IMR-90 (cell line): ENCODE measurements at regions not wholly inside any gene's neighbourhood (a gene's known extent, or its start where the extent isn't known, plus 50 kb on each side); places are given as distances from the start of the nearest gene placed in this dataset.

Experiments used
- ATAC-seq: fragments of 200-7000 bp; cut with Tn5 transposase; 2 replicates; pipeline ENCODE4 v1.9.1; 2020; ENCODE audit warnings: low read depth, mild to moderate bottlenecking, moderate library complexity
- BruUV-seq: library from RNA; stranded (reverse); fragments of 400-500 nt; replicated peaks from 2 replicates; lab custom pipeline; 2021; lab: Mats Ljungman, UMichigan
- CTCF ChIA-PET: fragments of 300-600 bp; formaldehyde crosslinking; extraction: SDS; loops from one replicate; lab custom pipeline; 2021; ENCODE audit warnings: antibody characterized with exemption; lab: Yijun Ruan, JAX
- POLR2A ChIA-PET: fragments of 300-600 bp; sonication (Branson Sonifier 250); formaldehyde crosslinking; loops from one replicate; lab custom pipeline; 2022; ENCODE audit warnings: antibody characterized with exemption; ENCODE audit not compliant: unreplicated experiment; lab: Charles Lee
- DNase-seq: peaks from one replicate; pipeline ENCODE4 v3.0.0; 2013
- H2AFZ ChIP-seq: replicated peaks from 2 replicates; pipeline ENCODE3; 2013; ENCODE audit warnings: low read length, mild to moderate bottlenecking; ENCODE audit not compliant: poor library complexity
- H2AK5ac ChIP-seq: 2 replicates; pipeline ENCODE4 v1.6.1; 2013; ENCODE audit warnings: low read depth, low read length, inconsistent platforms
- H2AK9ac ChIP-seq: replicated peaks from 2 replicates; pipeline ENCODE3; 2013; ENCODE audit warnings: mild to moderate bottlenecking, low read depth, low read length, moderate library complexity; ENCODE audit not compliant: poor library complexity
- H2BK120ac ChIP-seq: 2 replicates; pipeline ENCODE4 v1.6.1; 2013; ENCODE audit warnings: low read depth, low read length, inconsistent platforms
- H2BK15ac ChIP-seq: 3 replicates; pipeline ENCODE4 v1.6.1; 2013; ENCODE audit warnings: low read depth, low read length, inconsistent platforms
- H2BK20ac ChIP-seq: 2 replicates; pipeline ENCODE4 v1.6.1; 2013; ENCODE audit warnings: low read depth, mild to moderate bottlenecking, inconsistent platforms, low read length, moderate library complexity
- H2BK5ac ChIP-seq: 2 replicates; pipeline ENCODE4 v1.6.1; 2013; ENCODE audit warnings: mild to moderate bottlenecking, low read depth, low read length, inconsistent platforms; ENCODE audit not compliant: poor library complexity, severe bottlenecking
- H3K14ac ChIP-seq: replicated peaks from 2 replicates; pipeline ENCODE4 v1.6.1; 2013; ENCODE audit warnings: low read depth, low read length, inconsistent platforms
- H3K18ac ChIP-seq: 2 replicates; pipeline ENCODE4 v1.6.1; 2013; ENCODE audit warnings: low read depth, low read length, control low read depth
- H3K23ac ChIP-seq: 2 replicates; pipeline ENCODE4 v1.6.1; 2013; ENCODE audit warnings: low read depth, low read length, inconsistent platforms
- H3K27ac ChIP-seq: 2 replicates; pipeline ENCODE4 v1.5.1; 2013; ENCODE audit warnings: mild to moderate bottlenecking, control low read depth, low read length; ENCODE audit not compliant: insufficient read depth
- H3K27me3 ChIP-seq: 2 replicates; pipeline ENCODE4 v1.6.1; 2013; ENCODE audit warnings: low read length; ENCODE audit not compliant: control insufficient read depth, insufficient read depth
- H3K36me3 ChIP-seq: 2 replicates; pipeline ENCODE4 v1.6.1; 2013; ENCODE audit warnings: low read length, mixed read lengths; ENCODE audit not compliant: control insufficient read depth, insufficient read depth
- H3K4ac ChIP-seq: 2 replicates; pipeline ENCODE4 v1.6.1; 2013; ENCODE audit warnings: low read depth, low read length, inconsistent platforms
- H3K4me1 ChIP-seq: 2 replicates; pipeline ENCODE4 v1.6.1; 2013; ENCODE audit warnings: low read length, mixed read lengths; ENCODE audit not compliant: control insufficient read depth, insufficient read depth
- H3K4me2 ChIP-seq: 2 replicates; pipeline ENCODE4 v1.6.1; 2013; ENCODE audit warnings: low read depth, mild to moderate bottlenecking, control low read depth, low read length, moderate library complexity
- H3K4me3 ChIP-seq: 2 replicates; pipeline ENCODE4 v1.5.1; 2013; ENCODE audit warnings: low read depth, mild to moderate bottlenecking, control low read depth, low read length, moderate library complexity; ENCODE audit not compliant: insufficient read depth
- H3K56ac ChIP-seq: 2 replicates; pipeline ENCODE4 v1.6.1; 2013; ENCODE audit warnings: low read length, inconsistent platforms; ENCODE audit not compliant: insufficient read depth; ENCODE audit errors: extremely low read depth
- H3K79me1 ChIP-seq, 2 experiments: 2 replicates each; pipeline ENCODE4 v1.6.1; 2013; ENCODE audit warnings: low read length in 2 of 2, inconsistent platforms in 1 of 2, low read depth in 1 of 2
- H3K9ac ChIP-seq: 2 replicates; pipeline ENCODE4 v1.6.1; 2013; ENCODE audit warnings: low read depth, low read length, control low read depth
- H3K9me1 ChIP-seq: 2 replicates; pipeline ENCODE4 v1.6.1; 2013; ENCODE audit warnings: low read length, inconsistent platforms; ENCODE audit not compliant: insufficient read depth
- H3K9me3 ChIP-seq: 2 replicates; pipeline ENCODE4 v1.6.1; 2013; ENCODE audit warnings: low read length; ENCODE audit not compliant: control insufficient read depth, insufficient read depth
- H4K20me1 ChIP-seq: 2 replicates; pipeline ENCODE4 v1.6.1; 2013; ENCODE audit warnings: low read length, inconsistent platforms; ENCODE audit not compliant: insufficient read depth
- H4K5ac ChIP-seq: 2 replicates; pipeline ENCODE4 v1.6.1; 2013; ENCODE audit warnings: mild to moderate bottlenecking, low read depth, low read length, control low read depth
- H4K8ac ChIP-seq, 2 experiments: 2 replicates each; pipeline ENCODE4 v1.6.1; 2013; ENCODE audit warnings: low read depth in 2 of 2, low read length in 2 of 2, control low read depth in 1 of 2, inconsistent platforms in 1 of 2
- H4K91ac ChIP-seq: 2 replicates; pipeline ENCODE4 v1.6.1; 2013; ENCODE audit warnings: low read depth, low read length, inconsistent platforms; ENCODE audit not compliant: insufficient read depth
- BHLHE40 ChIP-seq: fragments of 150-350 bp; IDR thresholded peaks from 2 replicates; pipeline ENCODE4 v1.6.1; 2016; ENCODE audit warnings: mild to moderate bottlenecking, low read depth, low read length
- CTCF ChIP-seq: conservative IDR thresholded peaks from 2 replicates; pipeline ENCODE4 v1.5.1; 2012; ENCODE audit warnings: mild to moderate bottlenecking, low read depth, low read length, improper control_type of control experiment
- FOS ChIP-seq: fragments of 150-350 bp; IDR thresholded peaks from 2 replicates; pipeline ENCODE4 v1.6.1; 2016; ENCODE audit warnings: low read depth, low read length
- MXI1 ChIP-seq: IDR thresholded peaks from 2 replicates; pipeline ENCODE4 v1.6.1; 2012; ENCODE audit warnings: low read depth, mild to moderate bottlenecking, low read length, moderate library complexity, borderline replicate concordance
- NFE2L2 ChIP-seq: fragments of 150-350 bp; IDR thresholded peaks from 2 replicates; pipeline ENCODE4 v1.6.1; 2016; ENCODE audit warnings: low read depth, mild to moderate bottlenecking, low read length
- POLR2A ChIP-seq: IDR thresholded peaks from 2 replicates; pipeline ENCODE4 v1.6.1; 2012; ENCODE audit warnings: mild to moderate bottlenecking, low read depth, low read length
- RAD21 ChIP-seq: IDR thresholded peaks from 2 replicates; pipeline ENCODE4 v1.6.1; 2012; ENCODE audit warnings: low read length, improper control_type of control experiment
- RCOR1 ChIP-seq: IDR thresholded peaks from 2 replicates; pipeline ENCODE4 v1.6.1; 2012; ENCODE audit warnings: mild to moderate bottlenecking, low read length, improper control_type of control experiment; ENCODE audit not compliant: insufficient replicate concordance
- SMC3 ChIP-seq: fragments of 150-350 bp; IDR thresholded peaks from 2 replicates; pipeline ENCODE4 v1.6.1; 2016; ENCODE audit warnings: low read depth, mild to moderate bottlenecking, antibody characterized with exemption, low read length, moderate library complexity
- WGBS, 2 experiments: methylation state at CpG; one replicate each; pipeline versions ENCODE4 v1.1.5 to v1.1.7; 2013; ENCODE audit warnings: missing lambda C conversion rate in 2 of 2; ENCODE audit not compliant: insufficient read length in 1 of 2; ENCODE audit errors: extremely low coverage in 2 of 2; 5-methylcytosine and 5-hydroxymethylcytosine counted together
- dilution Hi-C: fragments of 300-500 bp; cut with HindIII; formaldehyde crosslinking; loops from one replicate; pipeline ENCODE4 v1.14.3; 2018; ENCODE audit warnings: low sequenced_read_pairs; ENCODE audit not compliant: unreplicated experiment
- in situ Hi-C: fragments of 300-500 bp; cut with MboI; formaldehyde crosslinking; loops from 3 replicates; pipeline ENCODE4 v1.14.3; 2019; ENCODE audit warnings: low sequenced_read_pairs, inconsistent platforms, mixed read lengths
- intact Hi-C: fragments of 100-400 bp; cut with micrococcal nuclease; formaldehyde crosslinking; loops from 2 replicates; pipeline ENCODE4 v1.10.0; 2022

DNA sequence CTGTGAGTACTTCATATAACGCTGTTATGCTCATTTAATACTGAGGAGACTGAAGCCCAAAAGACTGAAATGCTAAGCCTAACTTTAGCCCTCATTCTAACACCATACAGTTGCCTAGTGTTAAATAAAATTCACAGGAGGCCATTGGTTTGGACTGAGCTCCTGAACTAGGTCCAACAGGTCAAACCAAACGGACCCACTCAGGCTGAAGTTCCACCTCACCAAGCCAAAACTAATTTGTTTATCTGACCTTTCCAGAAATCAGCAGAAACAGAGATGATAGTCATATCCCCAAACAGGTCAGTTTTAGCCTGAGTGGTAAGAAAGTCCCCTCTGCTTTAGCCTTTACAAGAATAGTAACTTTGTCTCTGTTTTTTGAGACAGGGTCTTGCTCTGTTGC lies 311.3 kb upstream of the ZP4 start:
- Histone ChIP-seq H2BK120ac (no peak overlapping the region), H4K8ac (no peak overlapping the region), H3K4me1 (no peaks in the 10 kb centered on the region), H3K79me1 (no peaks in the 10 kb centered on the region), H3K4ac (no peak overlapping the region), H3K4me3 (no peak overlapping the region), H3K18ac (no peak overlapping the region), H2AK9ac (no peak overlapping the region), H2AFZ (no peak overlapping the region), H3K27me3 (no peaks in the 10 kb centered on the region), H3K4me2 (no peak overlapping the region), H3K36me3 (no peaks in the 10 kb centered on the region), H3K56ac (no peak overlapping the region), H4K91ac (no peak overlapping the region), H4K20me1 (no peaks in the 10 kb centered on the region), H2BK5ac (no peak overlapping the region), H3K9ac (no peak overlapping the region), H2BK15ac (no peak overlapping the region), H2AK5ac (no peak overlapping the region), H3K9me1 (no peaks in the 10 kb centered on the region), H3K14ac (no peak overlapping the region), H2BK20ac (no peak overlapping the region), H3K9me3 (peaks cover 3% of the 10 kb centered on the region; the same call in 1 of the 2 replicates), H4K5ac (no peak overlapping the region), H3K27ac (no peak overlapping the region), H3K23ac (no peak overlapping the region)
- ChIA-PET POLR2A (no interaction called here), CTCF (no interaction called here)
- in situ Hi-C loops = no loop called here
- intact Hi-C loops = loop anchor here (5.0 kb wide), 1 partner anchor 230 kb away; no protein-coding TSS in a partner anchor
- WGBS, 2 experiments = no CpG with 5 or more reads among the region's 2 CpGs
- TF ChIP-seq MXI1 = no peak
- no peak for TF ChIP-seq FOS
- TF ChIP-seq RCOR1 = no peak
- TF ChIP-seq BHLHE40 = no peak
- no peak for TF ChIP-seq SMC3
- no peak for TF ChIP-seq CTCF
- TF ChIP-seq POLR2A = no peak
- TF ChIP-seq NFE2L2 = no peak
- no peak for TF ChIP-seq RAD21
- no peak for ATAC-seq
- no TSS peak for BruUV-seq
- dilution Hi-C loops = no loop called here
- DNase-seq = no peak
